OCI-LY1 (cell line): ENCODE measurements at regions not wholly inside any gene's neighbourhood (a gene's known extent, or its start where the extent isn't known, plus 50 kb on each side); places are given as distances from the start of the nearest gene placed in this dataset.

Experiments used
- H2AFZ ChIP-seq: fragments of 200-600 bp; sonication (generic), shearing (Covaris generic); 2 replicates; pipeline ENCODE4 v1.6.0; 2014; ENCODE audit warnings: antibody characterized with exemption, mild to moderate bottlenecking, low read length
- H3F3A ChIP-seq: fragments of 200-600 bp; sonication (generic), shearing (Covaris generic); 2 replicates; pipeline ENCODE4 v1.6.0; 2014; ENCODE audit warnings: mild to moderate bottlenecking, antibody characterized with exemption, low read length, moderate library complexity; ENCODE audit not compliant: insufficient read depth
- H3K27ac ChIP-seq: fragments of 200-600 bp; sonication (generic); 2 replicates; pipeline ENCODE4 v1.5.1; 2014; ENCODE audit warnings: low read length, mixed run types, mild to moderate bottlenecking, low read depth; ENCODE audit not compliant: poor library complexity, severe bottlenecking
- H3K27me3 ChIP-seq: fragments of 200-600 bp; sonication (generic); 2 replicates; pipeline ENCODE4 v1.6.0; 2014; ENCODE audit warnings: antibody characterized with exemption, mild to moderate bottlenecking, low read length, moderate library complexity; ENCODE audit not compliant: insufficient read depth
- H3K36me3 ChIP-seq: fragments of 200-600 bp; sonication (generic); 2 replicates; pipeline ENCODE4 v1.6.1; 2014; ENCODE audit warnings: mild to moderate bottlenecking, antibody characterized with exemption, low read length, moderate library complexity, mixed read lengths; ENCODE audit not compliant: insufficient read depth
- H3K4me1 ChIP-seq: fragments of 200-600 bp; sonication (generic); 2 replicates; pipeline ENCODE4 v1.5.1; 2014; ENCODE audit warnings: mild to moderate bottlenecking, low read length, moderate library complexity; ENCODE audit not compliant: insufficient read depth, severe bottlenecking
- H3K4me2 ChIP-seq: fragments of 200-600 bp; sonication (generic), shearing (Covaris generic); 2 replicates; pipeline ENCODE4 v1.6.1; 2014; ENCODE audit warnings: low read length
- H3K4me3 ChIP-seq: fragments of 200-600 bp; sonication (generic); 2 replicates; pipeline ENCODE4 v1.5.1; 2014; ENCODE audit warnings: low read length, low read depth, mild to moderate bottlenecking, mixed read lengths; ENCODE audit not compliant: poor library complexity, severe bottlenecking
- H3K79me2 ChIP-seq: fragments of 200-600 bp; shearing (Covaris generic); 2 replicates; pipeline ENCODE4 v1.6.1; 2016; ENCODE audit warnings: mixed run types, low read length, mixed read lengths; ENCODE audit not compliant: insufficient read depth
- H3K9ac ChIP-seq: fragments of 200-600 bp; sonication (generic), shearing (Covaris generic); 2 replicates; pipeline ENCODE4 v1.6.1; 2014; ENCODE audit warnings: mild to moderate bottlenecking, low read length, mixed read lengths
- H3K9me2 ChIP-seq: fragments of 200-600 bp; sonication (generic), shearing (Covaris generic); 2 replicates; pipeline ENCODE4 v1.6.1; 2014; ENCODE audit warnings: low read depth, mild to moderate bottlenecking, low read length, mixed read lengths
- H3K9me3 ChIP-seq: fragments of 200-600 bp; shearing (Covaris generic); 2 replicates; pipeline ENCODE4 v1.6.1; 2014; ENCODE audit warnings: low read length, mixed read lengths
- H4K20me1 ChIP-seq: fragments of 200-600 bp; sonication (generic), shearing (Covaris generic); 2 replicates; pipeline ENCODE4 v1.6.0; 2016; ENCODE audit warnings: mild to moderate bottlenecking, low read length; ENCODE audit not compliant: insufficient read depth
- EZH2 ChIP-seq: fragments of 200-600 bp; sonication (generic), shearing (Covaris generic); IDR thresholded peaks from 2 replicates; pipeline ENCODE4 v1.8.0; 2017; ENCODE audit warnings: borderline replicate concordance, mixed run types, mild to moderate bottlenecking, antibody characterized with exemption, low read length, moderate library complexity, mixed read lengths
- TF ChIP-seq, protein P1 (sequence below): fragments of 200-600 bp; sonication (generic), shearing (Covaris generic); IDR thresholded peaks from 2 replicates; pipeline ENCODE4 v1.5.1; 2017; ENCODE audit warnings: mild to moderate bottlenecking, antibody characterized with exemption, low read length, moderate library complexity, mixed read lengths

DNA sequence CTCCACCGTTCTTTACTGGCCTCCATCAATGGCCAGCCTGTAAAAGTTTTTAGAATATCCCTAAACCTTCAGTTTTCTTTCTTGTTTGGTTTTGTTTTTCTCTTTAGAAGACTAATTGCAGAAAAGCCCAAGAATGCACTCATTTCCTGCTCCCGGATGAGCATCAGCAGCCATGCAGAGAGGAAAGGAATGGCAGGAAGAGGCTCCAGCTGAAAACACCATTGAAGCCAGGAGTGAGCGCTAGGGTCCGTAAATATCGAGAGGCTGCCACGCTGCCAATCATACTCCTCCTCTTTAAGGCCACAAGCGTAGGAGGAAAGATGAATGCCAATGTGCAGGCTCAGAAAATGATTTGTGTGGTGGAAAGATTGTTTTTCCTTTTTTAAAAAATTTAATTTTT lies 57.4 kb upstream of the UBE2L5 start:
- no peak overlapping the region for H2AFZ ChIP-seq
- no peaks in the 10 kb centered on the region for H3K27me3 ChIP-seq
- no peaks in the 10 kb centered on the region for H4K20me1 ChIP-seq
- H3K9ac ChIP-seq = no peak overlapping the region
- no peaks in the 10 kb centered on the region for H3F3A ChIP-seq
- H3K4me3 ChIP-seq = no peak overlapping the region
- no peaks in the 10 kb centered on the region for H3K9me2 ChIP-seq
- peaks cover 95% of the 10 kb centered on the region for H3K36me3 ChIP-seq
- no peaks in the 10 kb centered on the region for H3K9me3 ChIP-seq
- no peaks in the 10 kb centered on the region for H3K79me2 ChIP-seq
- TF ChIP-seq, protein P1, sequence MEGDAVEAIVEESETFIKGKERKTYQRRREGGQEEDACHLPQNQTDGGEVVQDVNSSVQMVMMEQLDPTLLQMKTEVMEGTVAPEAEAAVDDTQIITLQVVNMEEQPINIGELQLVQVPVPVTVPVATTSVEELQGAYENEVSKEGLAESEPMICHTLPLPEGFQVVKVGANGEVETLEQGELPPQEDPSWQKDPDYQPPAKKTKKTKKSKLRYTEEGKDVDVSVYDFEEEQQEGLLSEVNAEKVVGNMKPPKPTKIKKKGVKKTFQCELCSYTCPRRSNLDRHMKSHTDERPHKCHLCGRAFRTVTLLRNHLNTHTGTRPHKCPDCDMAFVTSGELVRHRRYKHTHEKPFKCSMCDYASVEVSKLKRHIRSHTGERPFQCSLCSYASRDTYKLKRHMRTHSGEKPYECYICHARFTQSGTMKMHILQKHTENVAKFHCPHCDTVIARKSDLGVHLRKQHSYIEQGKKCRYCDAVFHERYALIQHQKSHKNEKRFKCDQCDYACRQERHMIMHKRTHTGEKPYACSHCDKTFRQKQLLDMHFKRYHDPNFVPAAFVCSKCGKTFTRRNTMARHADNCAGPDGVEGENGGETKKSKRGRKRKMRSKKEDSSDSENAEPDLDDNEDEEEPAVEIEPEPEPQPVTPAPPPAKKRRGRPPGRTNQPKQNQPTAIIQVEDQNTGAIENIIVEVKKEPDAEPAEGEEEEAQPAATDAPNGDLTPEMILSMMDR = no peak
- TF ChIP-seq EZH2 = no peak
- H3K27ac ChIP-seq = no peak overlapping the region
- H3K4me2 ChIP-seq = no peak overlapping the region
- H3K4me1 ChIP-seq = peaks cover under 1% of the 10 kb centered on the region

DNA sequence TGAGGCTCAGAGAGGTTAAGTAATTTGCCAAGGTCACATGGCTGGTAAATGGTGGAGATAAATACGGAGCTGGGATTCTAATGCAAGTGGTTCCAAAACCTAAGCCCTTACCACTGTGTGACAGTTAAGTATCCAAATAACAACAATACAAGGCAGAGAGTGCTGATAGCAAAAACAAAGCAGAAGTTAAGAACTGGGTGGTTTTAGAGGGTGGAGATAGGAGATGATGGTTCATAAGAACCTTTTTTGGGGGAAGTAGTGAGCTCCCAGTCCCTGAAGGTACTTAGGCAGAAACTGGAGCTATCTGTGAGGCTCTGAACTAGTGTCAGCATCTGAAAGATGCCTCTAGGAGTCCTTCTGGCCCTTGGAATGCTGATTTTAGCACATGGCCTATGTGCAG lies 56.2 kb upstream of the UBE2L5 start:
- Histone ChIP-seq H3K27ac (no peak overlapping the region), H3K27me3 (no peaks in the 10 kb centered on the region), H3K9ac (no peak overlapping the region), H2AFZ (no peak overlapping the region), H3F3A (no peaks in the 10 kb centered on the region), H3K79me2 (no peaks in the 10 kb centered on the region), H3K4me2 (no peak overlapping the region), H3K4me1 (peaks cover 13% of the 10 kb centered on the region), H3K36me3 (peaks cover 95% of the 10 kb centered on the region), H3K9me2 (no peaks in the 10 kb centered on the region), H4K20me1 (no peaks in the 10 kb centered on the region), H3K9me3 (no peaks in the 10 kb centered on the region), H3K4me3 (no peak overlapping the region)
- TF ChIP-seq EZH2 = no peak
- TF ChIP-seq, protein P1 = no peak

DNA sequence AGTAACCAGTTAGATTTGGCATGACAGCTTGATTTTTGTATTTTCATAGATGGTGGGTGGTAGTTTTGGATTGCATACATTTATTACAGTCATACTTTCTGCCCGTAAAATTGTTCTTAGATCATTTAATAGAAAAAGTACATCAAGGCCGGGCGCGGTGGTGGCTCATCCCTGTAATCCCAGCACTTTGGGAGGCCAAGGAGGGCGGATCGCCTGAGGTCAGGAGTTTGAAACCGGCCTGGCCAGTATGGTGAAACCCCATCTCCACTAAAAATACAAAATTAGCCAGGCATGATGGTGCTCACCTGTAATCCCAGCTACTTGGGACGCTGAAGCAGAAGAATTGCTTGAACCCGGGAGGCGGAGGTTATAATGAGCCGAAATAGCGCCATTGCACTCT lies 55.0 kb upstream of the UBE2L5 start:
- TF ChIP-seq, protein P1 = no peak
- TF ChIP-seq EZH2 = no peak
- no peaks in the 10 kb centered on the region for H3K9me3 ChIP-seq
- H4K20me1 ChIP-seq = no peaks in the 10 kb centered on the region
- no peak overlapping the region for H3K4me3 ChIP-seq
- H3K4me2 ChIP-seq = no peak overlapping the region
- H3K27ac ChIP-seq = no peak overlapping the region
- peaks cover 25% of the 10 kb centered on the region for H3K4me1 ChIP-seq
- H2AFZ ChIP-seq = no peak overlapping the region
- no peaks in the 10 kb centered on the region for H3K79me2 ChIP-seq
- no peaks in the 10 kb centered on the region for H3K9me2 ChIP-seq
- H3F3A ChIP-seq = peaks cover 5% of the 10 kb centered on the region
- H3K27me3 ChIP-seq = no peaks in the 10 kb centered on the region
- H3K9ac ChIP-seq = no peak overlapping the region
- H3K36me3 ChIP-seq = peaks cover 89% of the 10 kb centered on the region
